ENCODE measurements at regions not wholly inside any gene's neighbourhood (a gene's known extent, or its start where the extent isn't known, plus 50 kb on each side); places are given as distances from the start of the nearest gene placed in this dataset.

- no peak for DNase-seq
Measured at GRCh38 chr11:11135820-11136476, 217.1 kb downstream of the CSNK2A3 start.

- no peak for DNase-seq
Measured at GRCh38 chr11:11129118-11129517, 223.9 kb downstream of the CSNK2A3 start.

- no peak for DNase-seq
Measured at GRCh38 chr11:11125618-11126017, 227.4 kb downstream of the CSNK2A3 start.

GRCh38 chr11:11122749-11123148 is 230.3 kb downstream of the CSNK2A3 start:
- DNase-seq: no peak

GRCh38 chr11:11119917-11120316 is 233.1 kb downstream of the CSNK2A3 start:
- DNase-seq: no peak

GRCh38 chr11:11117730-11118129 is 235.3 kb downstream of the CSNK2A3 start:
- DNase-seq: no peak

GRCh38 chr11:11115475-11115874 is 237.6 kb downstream of the CSNK2A3 start:
- DNase-seq: no peak

GRCh38 chr11:11113626-11114025 is 239.4 kb downstream of the CSNK2A3 start:
- no peak for DNase-seq

- no peak for DNase-seq
Measured at GRCh38 chr11:11108026-11108425, 245.0 kb downstream of the CSNK2A3 start.

GRCh38 chr11:11107076-11107723 is 245.8 kb downstream of the CSNK2A3 start:
- no peak for DNase-seq

GRCh38 chr11:11105361-11105760 is 247.5 kb upstream of the ZBED5 start:
- no peak for DNase-seq

GRCh38 chr11:11095831-11096723 is 238.2 kb upstream of the ZBED5 start:
- no peak for DNase-seq

GRCh38 chr11:11090495-11090894 is 232.6 kb upstream of the ZBED5 start:
- no peak for DNase-seq

- DNase-seq: no peak
Measured at GRCh38 chr11:11089805-11090204, 232.0 kb upstream of the ZBED5 start.

- no peak for DNase-seq
Measured at GRCh38 chr11:11086979-11087378, 229.1 kb upstream of the ZBED5 start.

GRCh38 chr11:11085580-11085979 is 227.7 kb upstream of the ZBED5 start:
- no peak for DNase-seq

GRCh38 chr11:11084337-11084736 is 226.5 kb upstream of the ZBED5 start:
- no peak for DNase-seq

GRCh38 chr11:11083441-11083840 is 225.6 kb upstream of the ZBED5 start:
- no peak for DNase-seq

GRCh38 chr11:11082646-11083045 is 224.8 kb upstream of the ZBED5 start:
- DNase-seq: no peak

- no peak for DNase-seq
Measured at GRCh38 chr11:11081776-11082175, 223.9 kb upstream of the ZBED5 start.

GRCh38 chr11:11081288-11081687 is 223.4 kb upstream of the ZBED5 start:
- DNase-seq: no peak

- DNase-seq: no peak
Measured at GRCh38 chr11:11078344-11079086, 220.7 kb upstream of the ZBED5 start.

GRCh38 chr11:11077898-11078297 is 220.0 kb upstream of the ZBED5 start:
- DNase-seq: no peak

All from bone marrow (tissue), 2 donors.